Hepatocyte (in vitro differentiated cells): ENCODE measurements at regions not wholly inside any gene's neighbourhood (a gene's known extent, or its start where the extent isn't known, plus 50 kb on each side); places are given as distances from the start of the nearest gene placed in this dataset.
"Not testable (repeated sequence)": the region's sequence is repeated elsewhere in the genome, so short reads cannot be mapped to it uniquely, and the experiment has no call there.

Experiments
- DNase-seq: peaks from one replicate; pipeline ENCODE4 v3.0.0-alpha.2; 2016; ENCODE audit warnings: low spot score
- H2AFZ ChIP-seq: fragments of 200-600 bp; sonication (generic); 2 replicates; pipeline ENCODE4 v1.6.0; 2016; ENCODE audit warnings: antibody characterized with exemption, mild to moderate bottlenecking
- H3K27ac ChIP-seq: fragments of 200-600 bp; sonication (generic); 2 replicates; pipeline ENCODE4 v1.5.1; 2016; ENCODE audit warnings: mild to moderate bottlenecking
- H3K27me3 ChIP-seq: fragments of 200-600 bp; sonication (generic); 2 replicates; pipeline ENCODE4 v1.6.1; 2016
- H3K36me3 ChIP-seq: fragments of 200-600 bp; sonication (generic); replicated peaks from 2 replicates; pipeline ENCODE4 v1.5.1; 2016; ENCODE audit warnings: low read depth; ENCODE audit not compliant: insufficient read depth
- H3K4me1 ChIP-seq: fragments of 200-600 bp; sonication (generic); 2 replicates; pipeline ENCODE4 v1.5.1; 2016; ENCODE audit warnings: mild to moderate bottlenecking, moderate library complexity; ENCODE audit not compliant: insufficient read depth
- H3K4me2 ChIP-seq: fragments of 200-600 bp; sonication (generic); 2 replicates; pipeline ENCODE4 v1.6.0; 2016
- H3K4me3 ChIP-seq: fragments of 200-600 bp; sonication (generic); 2 replicates; pipeline ENCODE4 v1.5.1; 2016; ENCODE audit warnings: mild to moderate bottlenecking
- H3K79me2 ChIP-seq: fragments of 200-600 bp; sonication (generic); 2 replicates; pipeline ENCODE4 v1.6.0; 2017; ENCODE audit warnings: mild to moderate bottlenecking
- H3K9me2 ChIP-seq: fragments of 200-600 bp; sonication (generic); replicated peaks from 2 replicates; pipeline ENCODE4 v1.6.0; 2017; ENCODE audit warnings: mild to moderate bottlenecking; ENCODE audit not compliant: insufficient read depth
- H3K9me3 ChIP-seq: fragments of 200-600 bp; sonication (generic); 2 replicates; pipeline ENCODE4 v1.5.1; 2016; ENCODE audit warnings: low read depth, mild to moderate bottlenecking
- H4K20me1 ChIP-seq: fragments of 200-600 bp; sonication (generic); 2 replicates; pipeline ENCODE4 v1.6.0; 2016; ENCODE audit warnings: mild to moderate bottlenecking; ENCODE audit not compliant: insufficient read depth, poor library complexity, severe bottlenecking
- EZH2 ChIP-seq: fragments of 200-600 bp; sonication (generic); IDR thresholded peaks from 2 replicates; pipeline ENCODE4 v1.6.1; 2016; ENCODE audit warnings: antibody characterized with exemption, mild to moderate bottlenecking, borderline replicate concordance
- EZH2phosphoT487 ChIP-seq: fragments of 200-600 bp; sonication (generic); IDR thresholded peaks from one replicate; pipeline ENCODE4 v1.6.1; 2018; ENCODE audit warnings: antibody characterized with exemption, mild to moderate bottlenecking, low read depth, moderate library complexity; ENCODE audit not compliant: unreplicated experiment, severe bottlenecking
- WGBS: methylation state at CpG from one replicate; pipeline ENCODE4 v1.1.6; 2016; ENCODE audit warnings: low lambda C conversion rate; ENCODE audit errors: missing lambda C conversion rate; 5-methylcytosine and 5-hydroxymethylcytosine counted together
- TF ChIP-seq, protein P1 (sequence below): fragments of 200-600 bp; sonication (generic); IDR thresholded peaks from 2 replicates; pipeline ENCODE4 v1.5.1; 2016; ENCODE audit warnings: antibody characterized with exemption, mild to moderate bottlenecking; ENCODE audit not compliant: poor library complexity

DNA sequence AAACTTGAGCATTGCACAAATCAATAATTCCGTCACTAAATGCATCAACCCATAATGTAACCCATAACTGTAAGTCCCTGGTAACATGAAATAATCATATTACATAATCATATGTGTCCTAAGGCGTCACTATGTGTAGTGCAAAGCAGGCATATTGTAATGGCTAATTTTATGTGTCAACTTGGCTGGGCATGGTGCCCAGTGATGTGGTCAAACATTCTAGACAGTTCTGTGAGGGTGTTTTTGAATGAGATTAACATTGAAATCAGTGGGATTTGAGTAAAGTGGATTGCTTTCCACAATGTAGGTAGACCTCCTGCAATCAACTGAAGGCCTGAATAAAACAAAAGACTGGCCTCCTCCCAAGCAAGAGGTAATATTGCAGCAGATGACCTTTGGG lies 794.4 kb upstream of the ACO1 start:
- H3K4me1 ChIP-seq, result no peaks in the 10 kb centered on the region
- 85% methylated on average over 2 of the region's 2 CpGs for WGBS
- no peaks in the 10 kb centered on the region for H4K20me1 ChIP-seq
- H3K27ac ChIP-seq, result no peak overlapping the region
- H3K36me3 ChIP-seq, result no peaks in the 10 kb centered on the region
- no peak for DNase-seq
- H3K79me2 ChIP-seq, result no peaks in the 10 kb centered on the region
- no peak for TF ChIP-seq EZH2phosphoT487
- TF ChIP-seq, protein P1, sequence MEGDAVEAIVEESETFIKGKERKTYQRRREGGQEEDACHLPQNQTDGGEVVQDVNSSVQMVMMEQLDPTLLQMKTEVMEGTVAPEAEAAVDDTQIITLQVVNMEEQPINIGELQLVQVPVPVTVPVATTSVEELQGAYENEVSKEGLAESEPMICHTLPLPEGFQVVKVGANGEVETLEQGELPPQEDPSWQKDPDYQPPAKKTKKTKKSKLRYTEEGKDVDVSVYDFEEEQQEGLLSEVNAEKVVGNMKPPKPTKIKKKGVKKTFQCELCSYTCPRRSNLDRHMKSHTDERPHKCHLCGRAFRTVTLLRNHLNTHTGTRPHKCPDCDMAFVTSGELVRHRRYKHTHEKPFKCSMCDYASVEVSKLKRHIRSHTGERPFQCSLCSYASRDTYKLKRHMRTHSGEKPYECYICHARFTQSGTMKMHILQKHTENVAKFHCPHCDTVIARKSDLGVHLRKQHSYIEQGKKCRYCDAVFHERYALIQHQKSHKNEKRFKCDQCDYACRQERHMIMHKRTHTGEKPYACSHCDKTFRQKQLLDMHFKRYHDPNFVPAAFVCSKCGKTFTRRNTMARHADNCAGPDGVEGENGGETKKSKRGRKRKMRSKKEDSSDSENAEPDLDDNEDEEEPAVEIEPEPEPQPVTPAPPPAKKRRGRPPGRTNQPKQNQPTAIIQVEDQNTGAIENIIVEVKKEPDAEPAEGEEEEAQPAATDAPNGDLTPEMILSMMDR, result no peak
- H3K4me2 ChIP-seq, result no peak overlapping the region
- no peak overlapping the region for H2AFZ ChIP-seq
- H3K4me3 ChIP-seq, result no peak overlapping the region
- H3K27me3 ChIP-seq, result no peaks in the 10 kb centered on the region
- H3K9me3 ChIP-seq, result no peaks in the 10 kb centered on the region
- no peaks in the 10 kb centered on the region for H3K9me2 ChIP-seq

DNA sequence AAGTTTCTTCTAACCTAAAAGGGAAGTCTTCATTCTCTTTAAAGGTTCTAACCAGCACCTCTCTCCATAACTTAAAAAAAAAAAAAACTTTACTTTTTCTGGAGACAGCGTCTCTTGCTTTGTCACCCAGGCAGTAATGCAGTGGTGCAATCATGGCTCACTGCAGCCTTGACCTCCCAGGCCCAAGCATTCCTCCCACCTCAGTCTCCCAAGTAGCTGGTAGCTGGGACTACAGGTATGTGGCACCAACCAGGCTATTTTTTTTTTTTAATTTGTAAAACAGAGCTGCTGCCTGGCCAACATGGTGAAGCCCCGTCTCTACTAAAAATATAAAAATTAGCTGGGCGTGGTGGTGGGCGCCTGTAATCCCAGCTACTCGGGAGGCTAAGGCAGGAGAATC lies 787.4 kb upstream of the ACO1 start:
- not testable (repeated sequence) for H3K9me3 ChIP-seq, H3K9me2 ChIP-seq, H3K27ac ChIP-seq, H4K20me1 ChIP-seq, H3K4me1 ChIP-seq, DNase-seq, H3K27me3 ChIP-seq, H3K36me3 ChIP-seq, H2AFZ ChIP-seq, H3K4me3 ChIP-seq, H3K79me2 ChIP-seq, H3K4me2 ChIP-seq
- 93% methylated on average over 5 of the region's 5 CpGs for WGBS

- no peaks in the 10 kb centered on the region for H3K9me3 ChIP-seq
- no peaks in the 10 kb centered on the region for H3K79me2 ChIP-seq
- H4K20me1 ChIP-seq, result no peaks in the 10 kb centered on the region
- H2AFZ ChIP-seq, result no peak overlapping the region
- peak; percentile 7 for DNase-seq
- H3K9me2 ChIP-seq, result no peaks in the 10 kb centered on the region
- no peaks in the 10 kb centered on the region for H3K4me1 ChIP-seq
- no peak overlapping the region for H3K4me2 ChIP-seq
- H3K36me3 ChIP-seq, result no peaks in the 10 kb centered on the region
- H3K27ac ChIP-seq, result no peak overlapping the region
- H3K4me3 ChIP-seq, result no peak overlapping the region
- no peaks in the 10 kb centered on the region for H3K27me3 ChIP-seq
- TF ChIP-seq EZH2 (no peak), EZH2phosphoT487 (no peak)
- TF ChIP-seq, protein P1, result no peak
Measured at GRCh38 chr9:31597977-31598376, 786.5 kb upstream of the ACO1 start.

GRCh38 chr9:31601666-31602065 lies 782.8 kb upstream of the ACO1 start:
- Histone ChIP-seq H3K9me3 (no peaks in the 10 kb centered on the region), H3K4me3 (no peak overlapping the region), H2AFZ (no peak overlapping the region), H4K20me1 (no peaks in the 10 kb centered on the region), H3K27ac (no peak overlapping the region), H3K27me3 (no peaks in the 10 kb centered on the region), H3K4me2 (no peak overlapping the region), H3K36me3 (no peaks in the 10 kb centered on the region), H3K4me1 (no peaks in the 10 kb centered on the region), H3K79me2 (no peaks in the 10 kb centered on the region), H3K9me2 (no peaks in the 10 kb centered on the region)
- no peak for TF ChIP-seq EZH2
- TF ChIP-seq EZH2phosphoT487, result no peak
- TF ChIP-seq, protein P1, result no peak
- no peak for DNase-seq
